ENCODE measurements at regions not wholly inside any gene's neighbourhood (a gene's known extent, or its start where the extent isn't known, plus 50 kb on each side); places are given as distances from the start of the nearest gene placed in this dataset.

DNA sequence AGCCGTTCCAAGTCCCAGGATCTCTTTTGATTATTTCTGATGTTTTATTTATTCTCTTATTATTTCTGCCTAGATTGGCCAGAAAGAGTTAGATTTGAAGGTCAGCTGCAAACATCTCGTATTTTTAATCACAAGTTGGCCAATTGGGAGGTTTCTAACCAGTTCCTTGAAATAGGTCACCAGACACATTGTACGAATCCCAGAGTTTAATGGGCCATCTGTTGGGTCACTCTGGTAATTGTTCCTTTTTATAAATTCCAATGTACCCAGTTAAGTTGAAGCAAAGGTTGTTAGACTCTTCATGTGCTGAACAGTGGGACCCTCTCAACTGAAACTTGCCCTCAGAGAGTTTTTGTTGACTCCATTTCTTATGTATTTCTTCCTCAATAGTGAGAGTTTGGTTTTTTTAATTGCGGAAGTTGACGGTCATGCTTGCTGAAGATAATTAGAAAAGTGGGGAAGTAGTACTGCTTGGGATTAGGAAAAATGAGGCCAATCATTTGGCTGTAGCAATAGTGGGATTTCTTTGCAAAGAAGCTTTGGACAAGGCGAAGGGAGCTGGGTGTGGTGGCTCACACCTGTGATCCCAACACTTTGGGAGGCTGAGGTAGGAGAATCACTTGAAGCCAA is 382.7 kb upstream of the RGS6 start:
- DNase-seq (ENCODE audit: low spot score), result no peak
- Histone ChIP-seq H3K4me3 (no peak overlapping the region), H3K27ac (no peak overlapping the region)
- TF ChIP-seq, protein P1, sequence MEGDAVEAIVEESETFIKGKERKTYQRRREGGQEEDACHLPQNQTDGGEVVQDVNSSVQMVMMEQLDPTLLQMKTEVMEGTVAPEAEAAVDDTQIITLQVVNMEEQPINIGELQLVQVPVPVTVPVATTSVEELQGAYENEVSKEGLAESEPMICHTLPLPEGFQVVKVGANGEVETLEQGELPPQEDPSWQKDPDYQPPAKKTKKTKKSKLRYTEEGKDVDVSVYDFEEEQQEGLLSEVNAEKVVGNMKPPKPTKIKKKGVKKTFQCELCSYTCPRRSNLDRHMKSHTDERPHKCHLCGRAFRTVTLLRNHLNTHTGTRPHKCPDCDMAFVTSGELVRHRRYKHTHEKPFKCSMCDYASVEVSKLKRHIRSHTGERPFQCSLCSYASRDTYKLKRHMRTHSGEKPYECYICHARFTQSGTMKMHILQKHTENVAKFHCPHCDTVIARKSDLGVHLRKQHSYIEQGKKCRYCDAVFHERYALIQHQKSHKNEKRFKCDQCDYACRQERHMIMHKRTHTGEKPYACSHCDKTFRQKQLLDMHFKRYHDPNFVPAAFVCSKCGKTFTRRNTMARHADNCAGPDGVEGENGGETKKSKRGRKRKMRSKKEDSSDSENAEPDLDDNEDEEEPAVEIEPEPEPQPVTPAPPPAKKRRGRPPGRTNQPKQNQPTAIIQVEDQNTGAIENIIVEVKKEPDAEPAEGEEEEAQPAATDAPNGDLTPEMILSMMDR (IDR thresholded peaks at IDR 0.05), result no peak

DNA sequence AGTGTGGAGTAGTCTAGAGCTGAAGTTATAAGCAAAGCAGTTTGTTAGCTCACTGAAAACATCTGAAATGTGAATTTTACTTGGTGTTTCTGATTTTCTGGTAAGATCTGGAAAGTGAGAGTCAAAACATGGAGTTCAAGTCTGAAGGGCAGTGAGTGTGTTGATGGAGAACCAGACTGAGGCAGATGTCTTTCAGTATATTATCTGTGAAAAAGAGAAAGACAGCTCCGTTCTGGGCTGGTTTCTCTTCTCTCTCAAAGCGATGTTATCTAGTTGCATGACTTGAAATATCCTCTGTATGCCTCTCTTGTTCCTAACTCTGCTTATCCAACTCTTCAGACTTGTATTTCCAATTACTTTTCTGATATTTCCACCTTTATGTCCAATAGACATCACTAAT is 381.9 kb upstream of the RGS6 start:
- TF ChIP-seq, protein P1 (IDR thresholded peaks at IDR 0.05), result no peak
- no peak overlapping the region for H3K27ac ChIP-seq

DNA sequence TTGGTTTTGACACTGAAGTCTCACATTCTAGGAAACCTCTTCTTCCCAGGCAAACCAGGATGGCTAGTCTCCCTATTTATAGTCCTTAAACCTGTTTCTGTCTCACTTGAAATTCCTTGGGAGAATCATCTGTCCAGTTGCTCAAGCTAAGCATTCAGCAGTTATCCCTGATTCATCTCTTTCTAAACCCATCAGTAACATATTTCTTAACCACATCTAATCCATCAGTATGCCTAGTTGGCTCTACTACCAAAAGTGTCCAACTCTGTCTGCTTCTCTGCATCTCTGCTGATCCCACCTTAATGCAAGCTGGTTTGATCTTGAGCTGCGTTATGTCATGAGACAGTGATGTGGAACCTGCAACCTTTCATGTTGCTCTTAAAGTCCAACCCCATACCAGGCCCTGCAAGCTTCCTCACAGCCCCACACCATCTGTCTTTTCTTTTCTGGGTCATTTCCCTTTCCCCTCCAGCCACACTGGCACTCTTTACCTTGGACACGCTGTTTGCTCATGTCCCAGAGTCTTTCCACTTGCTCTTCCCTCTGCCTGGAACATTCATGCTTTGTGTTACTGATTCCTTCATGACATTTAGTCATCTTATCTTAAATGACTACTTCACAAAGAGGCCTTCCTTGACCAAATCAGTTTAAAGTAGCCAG is 380.8 kb upstream of the RGS6 start:
- Histone ChIP-seq H3K4me3 (no peak overlapping the region), H3K27ac (no peak overlapping the region)
- no peak for DNase-seq (ENCODE audit: low spot score)
- TF ChIP-seq, protein P1 (IDR thresholded peaks at IDR 0.05), result no peak

More for the DNA sequence above, 381.9 kb upstream of the RGS6 start:
- no peak overlapping the region for H3K4me3 ChIP-seq
- no peak for DNase-seq (ENCODE audit: low spot score)

DNA sequence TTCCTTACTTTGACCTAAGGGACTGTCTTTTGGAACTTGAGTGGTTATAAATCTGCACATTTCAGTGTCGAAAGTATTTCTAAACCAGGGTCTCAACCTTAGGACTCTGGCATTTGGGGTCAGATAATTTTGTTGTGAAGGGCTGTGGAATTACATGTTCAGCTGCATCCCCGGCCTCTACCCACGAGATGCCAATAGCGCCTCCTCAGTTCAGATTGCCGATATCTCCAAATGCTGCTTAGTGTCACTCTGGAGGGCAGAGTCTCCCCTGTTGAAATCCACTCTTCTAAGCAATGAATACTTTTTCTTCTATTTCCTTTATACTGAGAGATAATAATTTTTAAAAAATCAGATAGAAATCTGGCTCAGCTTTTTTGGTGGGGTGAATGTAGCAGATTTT is 379.4 kb upstream of the RGS6 start:
- no peak for DNase-seq (ENCODE audit: low spot score)
- H3K4me3 ChIP-seq, result no peak overlapping the region
- no peak overlapping the region for H3K27ac ChIP-seq
- TF ChIP-seq, protein P1 (IDR thresholded peaks at IDR 0.05), result no peak

DNA sequence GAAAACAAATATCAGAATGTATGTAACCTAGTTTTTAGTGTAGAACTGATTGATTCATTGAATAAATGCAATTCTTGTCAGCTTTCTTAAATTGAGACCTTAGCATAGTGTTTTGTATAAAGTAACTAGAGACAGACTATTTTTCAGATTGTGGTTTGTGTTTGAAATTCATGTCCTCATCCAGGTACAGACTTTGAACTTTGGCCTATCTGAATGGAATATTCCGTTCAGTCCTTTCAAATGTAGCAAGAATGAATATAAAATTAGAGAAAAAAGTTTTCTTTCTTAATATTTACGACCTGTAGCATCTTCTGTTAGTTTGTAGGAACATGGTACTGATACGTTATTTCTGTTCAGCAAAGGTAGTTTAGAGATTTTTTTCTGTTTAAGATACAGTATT is 378.4 kb upstream of the RGS6 start:
- TF ChIP-seq, protein P1 (IDR thresholded peaks at IDR 0.05), result no peak

DNA sequence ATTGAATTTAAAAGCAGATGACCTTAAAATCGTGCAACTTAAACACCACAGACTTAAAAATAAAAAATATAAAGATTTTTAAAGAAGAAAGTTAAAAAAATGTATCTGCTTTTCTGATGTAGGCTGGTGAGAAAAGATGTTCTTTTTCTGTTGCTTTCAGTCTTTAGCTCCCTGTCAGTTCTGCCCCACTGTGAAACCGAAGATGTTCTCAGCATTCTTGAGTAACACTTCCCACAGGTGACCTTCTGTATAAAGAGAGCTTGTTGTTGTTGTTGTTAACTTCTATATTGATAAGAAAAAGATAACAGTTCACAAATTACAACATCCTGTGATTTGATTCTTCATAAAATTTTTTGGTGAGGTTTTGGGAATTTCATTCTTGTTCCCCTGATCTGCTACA is 377.9 kb upstream of the RGS6 start:
- no peak for DNase-seq (ENCODE audit: low spot score)
- no peak overlapping the region for H3K27ac ChIP-seq
- no peak overlapping the region for H3K4me3 ChIP-seq
- TF ChIP-seq, protein P1 (IDR thresholded peaks at IDR 0.05), result no peak

More for the DNA sequence above, 378.4 kb upstream of the RGS6 start:
- no peak for DNase-seq (ENCODE audit: low spot score)
- no peak overlapping the region for H3K27ac ChIP-seq
- no peak overlapping the region for H3K4me3 ChIP-seq
